ENCODE measurements at regions not wholly inside any gene's neighbourhood (a gene's known extent, or its start where the extent isn't known, plus 50 kb on each side); places are given as distances from the start of the nearest gene placed in this dataset.
"Not testable (repeated sequence)": the region's sequence is repeated elsewhere in the genome, so short reads cannot be mapped to it uniquely, and the experiment has no call there.

GRCh38 chr5:119897537-119898370 is 268.4 kb downstream of the FAM170A start:
- DNase-seq = no peak

- DNase-seq = no peak
Measured at GRCh38 chr5:119899981-119900380, 270.6 kb downstream of the FAM170A start.

- DNase-seq = no peak
Measured at GRCh38 chr5:119902593-119902992, 273.2 kb downstream of the FAM170A start.

- DNase-seq = no peak
Measured at GRCh38 chr5:119913425-119913824, 284.1 kb downstream of the FAM170A start.

GRCh38 chr5:119919279-119919678 is 289.9 kb downstream of the FAM170A start:
- DNase-seq = no peak

GRCh38 chr5:119926301-119926700 is 296.9 kb downstream of the FAM170A start:
- no peak for DNase-seq

- DNase-seq = no peak
Measured at GRCh38 chr5:119928974-119929373, 299.6 kb downstream of the FAM170A start.

- DNase-seq = no peak
Measured at GRCh38 chr5:119930490-119930889, 301.1 kb downstream of the FAM170A start.

- DNase-seq = no peak
Measured at GRCh38 chr5:119943148-119943547, 313.8 kb downstream of the FAM170A start.

GRCh38 chr5:119945691-119946090 is 316.3 kb downstream of the FAM170A start:
- no peak for DNase-seq

GRCh38 chr5:119948162-119948561 is 318.8 kb downstream of the FAM170A start:
- no peak for DNase-seq

GRCh38 chr5:119949426-119949999 is 320.2 kb downstream of the FAM170A start:
- no peak for DNase-seq

GRCh38 chr5:119951330-119951934 is 322.1 kb downstream of the FAM170A start:
- no peak for DNase-seq

GRCh38 chr5:119953474-119953873 is 324.1 kb downstream of the FAM170A start:
- no peak for DNase-seq

- DNase-seq = no peak
Measured at GRCh38 chr5:119954106-119954505, 324.7 kb downstream of the FAM170A start.

GRCh38 chr5:119961993-119962392 is 332.6 kb downstream of the FAM170A start:
- DNase-seq = no peak

GRCh38 chr5:119966028-119966427 is 336.7 kb downstream of the FAM170A start:
- DNase-seq = no peak

- DNase-seq = no peak
Measured at GRCh38 chr5:119968690-119969089, 339.3 kb downstream of the FAM170A start.

GRCh38 chr5:119987077-119987476 is 357.7 kb downstream of the FAM170A start:
- DNase-seq = not testable (repeated sequence)

- no peak for DNase-seq
Measured at GRCh38 chr5:119991625-119992024, 362.3 kb downstream of the FAM170A start.

GRCh38 chr5:119996128-119996527 is 366.8 kb downstream of the FAM170A start:
- no peak for DNase-seq

GRCh38 chr5:120007598-120007997 is 378.2 kb downstream of the FAM170A start:
- DNase-seq = no peak

GRCh38 chr5:120012431-120012830 is 383.1 kb downstream of the FAM170A start:
- no peak for DNase-seq

GRCh38 chr5:120014535-120014934 is 385.2 kb downstream of the FAM170A start:
- no peak for DNase-seq

All from stimulated activated CD4-positive, alpha-beta T cell treated with anti-CD3 and anti-CD28 coated beads, Interleukin-15, amount 100 ng/mL, for 24 hours (primary cell).